OCI-LY7 (cell line): ENCODE measurements at regions not wholly inside any gene's neighbourhood (a gene's known extent, or its start where the extent isn't known, plus 50 kb on each side); places are given as distances from the start of the nearest gene placed in this dataset.

ENCODE experiments used
- BruUV-seq: library from RNA; stranded (reverse); fragments of 400-500 nt; replicated peaks from 2 replicates; lab custom pipeline; 2021; lab: Mats Ljungman, UMichigan
- CTCF ChIA-PET: fragments of 300-600 bp; sonication (Branson Sonifier 250); formaldehyde crosslinking; loops from one replicate; lab custom pipeline; 2022; ENCODE audit warnings: antibody characterized with exemption; ENCODE audit not compliant: unreplicated experiment; lab: Charles Lee
- POLR2A ChIA-PET: fragments of 300-600 bp; sonication (Branson Sonifier 250); formaldehyde crosslinking; loops from one replicate; lab custom pipeline; 2022; ENCODE audit warnings: antibody characterized with exemption; lab: Charles Lee
- DNase-seq: peaks from one replicate; pipeline ENCODE4 v3.0.0-alpha.2; 2015; ENCODE audit warnings: low spot score
- H2AFZ ChIP-seq: fragments of 200-600 bp; sonication (generic), shearing (Covaris generic); 2 replicates; pipeline ENCODE4 v1.6.1; 2014; ENCODE audit warnings: mild to moderate bottlenecking, antibody characterized with exemption, low read length, moderate library complexity
- H3K27ac ChIP-seq: fragments of 200-600 bp; sonication (generic); 2 replicates; pipeline ENCODE4 v1.5.1; 2014; ENCODE audit warnings: mixed run types, low read depth, mild to moderate bottlenecking, moderate library complexity, low read length, inconsistent platforms; ENCODE audit not compliant: poor library complexity, severe bottlenecking
- H3K36me3 ChIP-seq: fragments of 200-600 bp; sonication (generic); 2 replicates; pipeline ENCODE4 v1.6.1; 2014; ENCODE audit warnings: mild to moderate bottlenecking, antibody characterized with exemption, low read length, moderate library complexity, mixed read lengths; ENCODE audit not compliant: insufficient read depth
- H3K4me1 ChIP-seq: fragments of 200-600 bp; sonication (generic); 2 replicates; pipeline ENCODE4 v1.5.1; 2014; ENCODE audit warnings: mild to moderate bottlenecking, low read length; ENCODE audit not compliant: insufficient read depth, poor library complexity, severe bottlenecking
- H3K4me2 ChIP-seq: fragments of 200-600 bp; sonication (generic); 2 replicates; pipeline ENCODE4 v1.6.1; 2014; ENCODE audit warnings: mild to moderate bottlenecking, low read length
- H3K4me3 ChIP-seq: fragments of 200-600 bp; sonication (generic); 2 replicates; pipeline ENCODE4 v1.5.1; 2014; ENCODE audit warnings: mild to moderate bottlenecking, low read depth, low read length; ENCODE audit not compliant: poor library complexity, severe bottlenecking
- H3K79me2 ChIP-seq: fragments of 200-600 bp; sonication (generic); 2 replicates; pipeline ENCODE4 v1.6.1; 2016; ENCODE audit warnings: low read depth, mild to moderate bottlenecking, low read length, moderate library complexity, mixed read lengths; ENCODE audit not compliant: insufficient read depth
- H3K9me2 ChIP-seq: fragments of 200-600 bp; sonication (generic); 2 replicates; pipeline ENCODE4 v1.6.1; 2016; ENCODE audit warnings: mild to moderate bottlenecking, low read length, mixed read lengths; ENCODE audit not compliant: insufficient read depth
- H3K9me3 ChIP-seq: fragments of 200-600 bp; sonication (generic); 2 replicates; pipeline ENCODE4 v1.6.1; 2014; ENCODE audit warnings: mild to moderate bottlenecking, mixed run types, low read length, mixed read lengths
- H4K20me1 ChIP-seq: fragments of 200-600 bp; sonication (generic); 2 replicates; pipeline ENCODE4 v1.6.1; 2014; ENCODE audit warnings: mild to moderate bottlenecking, antibody characterized with exemption, low read length, moderate library complexity, mixed read lengths; ENCODE audit not compliant: insufficient read depth
- EZH2phosphoT487 ChIP-seq: fragments of 200-600 bp; sonication (generic); IDR thresholded peaks from 2 replicates; pipeline ENCODE4 v1.6.1; 2018; ENCODE audit warnings: low read depth, borderline replicate concordance, mild to moderate bottlenecking, mixed run types, antibody characterized with exemption, low read length, moderate library complexity, mixed read lengths
- intact Hi-C: fragments of 100-400 bp; cut with micrococcal nuclease; formaldehyde crosslinking; loops from one replicate; pipeline ENCODE4 v1.10.0; 2022; ENCODE audit not compliant: unreplicated experiment
- TF ChIP-seq, protein P1 (sequence below): fragments of 200-600 bp; sonication (generic); conservative IDR thresholded peaks from 2 replicates; pipeline ENCODE4 v1.5.1; 2014; ENCODE audit warnings: mild to moderate bottlenecking, antibody characterized with exemption, low read length, moderate library complexity, mixed read lengths

DNA sequence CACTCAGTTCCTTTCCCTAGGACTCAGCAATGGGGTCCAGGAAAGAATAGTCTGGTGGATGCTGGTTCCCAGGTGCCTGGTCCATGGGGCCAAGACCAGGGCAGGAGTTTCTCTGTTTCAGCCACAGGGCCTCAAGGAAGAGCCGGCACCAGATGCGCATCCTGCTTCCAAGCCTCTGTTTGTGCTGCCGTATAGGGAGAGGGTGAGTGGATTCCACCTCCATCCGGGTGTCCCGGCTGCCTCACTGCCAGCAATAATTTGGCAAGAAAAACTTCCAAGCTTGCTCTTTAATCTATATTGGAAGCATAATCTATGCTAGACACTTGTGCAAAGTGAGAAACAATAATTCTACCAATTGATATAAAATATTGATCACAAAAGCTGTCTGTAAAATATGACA lies 261.2 kb upstream of the HS6ST1 start:
- DNase-seq: no peak
- Histone ChIP-seq H3K27ac (no peak overlapping the region), H3K9me3 (no peaks in the 10 kb centered on the region), H3K79me2 (no peaks in the 10 kb centered on the region), H2AFZ (no peak overlapping the region), H3K9me2 (no peaks in the 10 kb centered on the region), H3K4me2 (no peak overlapping the region), H3K4me3 (no peak overlapping the region), H3K4me1 (no peaks in the 10 kb centered on the region), H4K20me1 (no peaks in the 10 kb centered on the region), H3K36me3 (no peaks in the 10 kb centered on the region)
- POLR2A ChIA-PET: no interaction called here
- CTCF ChIA-PET: no interaction called here
- TF ChIP-seq EZH2phosphoT487: no peak
- TF ChIP-seq, protein P1, sequence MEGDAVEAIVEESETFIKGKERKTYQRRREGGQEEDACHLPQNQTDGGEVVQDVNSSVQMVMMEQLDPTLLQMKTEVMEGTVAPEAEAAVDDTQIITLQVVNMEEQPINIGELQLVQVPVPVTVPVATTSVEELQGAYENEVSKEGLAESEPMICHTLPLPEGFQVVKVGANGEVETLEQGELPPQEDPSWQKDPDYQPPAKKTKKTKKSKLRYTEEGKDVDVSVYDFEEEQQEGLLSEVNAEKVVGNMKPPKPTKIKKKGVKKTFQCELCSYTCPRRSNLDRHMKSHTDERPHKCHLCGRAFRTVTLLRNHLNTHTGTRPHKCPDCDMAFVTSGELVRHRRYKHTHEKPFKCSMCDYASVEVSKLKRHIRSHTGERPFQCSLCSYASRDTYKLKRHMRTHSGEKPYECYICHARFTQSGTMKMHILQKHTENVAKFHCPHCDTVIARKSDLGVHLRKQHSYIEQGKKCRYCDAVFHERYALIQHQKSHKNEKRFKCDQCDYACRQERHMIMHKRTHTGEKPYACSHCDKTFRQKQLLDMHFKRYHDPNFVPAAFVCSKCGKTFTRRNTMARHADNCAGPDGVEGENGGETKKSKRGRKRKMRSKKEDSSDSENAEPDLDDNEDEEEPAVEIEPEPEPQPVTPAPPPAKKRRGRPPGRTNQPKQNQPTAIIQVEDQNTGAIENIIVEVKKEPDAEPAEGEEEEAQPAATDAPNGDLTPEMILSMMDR: no peak
- intact Hi-C loops: no loop called here
- BruUV-seq: no TSS peak

DNA sequence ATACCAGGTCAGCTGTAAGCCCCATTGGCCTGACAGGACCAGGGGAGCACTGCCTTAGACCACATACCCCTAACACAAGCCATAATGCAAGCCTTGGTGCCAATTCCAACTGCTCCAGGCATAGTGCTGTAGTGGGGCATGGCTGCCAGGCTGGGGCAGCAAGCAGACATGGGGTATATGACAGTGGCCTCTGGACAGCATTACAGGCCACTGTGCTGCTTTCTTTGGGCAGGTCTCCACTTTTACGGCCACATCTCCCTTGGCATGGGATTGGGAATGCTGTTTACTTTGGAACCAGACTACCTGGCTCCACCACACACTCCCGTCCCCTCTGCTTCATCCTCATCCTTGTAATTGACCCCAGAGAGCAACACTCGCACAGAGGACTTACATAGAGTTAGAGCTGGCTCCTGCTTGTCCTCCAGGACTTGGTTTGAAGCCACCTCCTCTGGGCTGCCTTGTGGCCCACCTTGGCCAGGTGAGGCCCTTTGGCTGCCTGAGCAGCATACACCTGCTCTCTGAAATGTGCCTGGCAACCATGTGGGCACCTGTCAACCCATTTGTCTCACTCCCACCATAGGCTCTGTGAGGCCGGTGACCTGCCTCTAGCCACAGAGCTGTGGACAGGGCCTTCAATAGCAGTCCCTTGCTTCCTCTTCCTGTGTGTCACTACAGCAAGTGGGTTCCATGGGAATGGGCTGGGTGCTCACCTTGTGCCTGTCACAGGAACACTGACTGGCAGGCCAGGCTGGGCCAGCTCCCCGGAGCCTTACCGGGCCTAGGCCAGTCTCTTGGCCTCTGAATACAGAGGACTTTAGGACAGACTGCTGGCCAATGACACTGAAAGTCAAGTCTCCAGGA lies 262.6 kb upstream of the HS6ST1 start:
- no peak overlapping the region for H2AFZ ChIP-seq
- H3K9me3 ChIP-seq: no peaks in the 10 kb centered on the region
- ChIA-PET POLR2A (no interaction called here), CTCF (no interaction called here)
- no peak overlapping the region for H3K4me3 ChIP-seq
- BruUV-seq: no TSS peak
- H3K9me2 ChIP-seq: no peaks in the 10 kb centered on the region
- TF ChIP-seq, protein P1: no peak
- TF ChIP-seq EZH2phosphoT487: no peak
- no peaks in the 10 kb centered on the region for H3K36me3 ChIP-seq
- no peak overlapping the region for H3K27ac ChIP-seq
- H3K4me2 ChIP-seq: no peak overlapping the region
- no peaks in the 10 kb centered on the region for H3K79me2 ChIP-seq
- H3K4me1 ChIP-seq: no peaks in the 10 kb centered on the region
- intact Hi-C loops: no loop called here
- no peaks in the 10 kb centered on the region for H4K20me1 ChIP-seq
- no peak for DNase-seq

DNA sequence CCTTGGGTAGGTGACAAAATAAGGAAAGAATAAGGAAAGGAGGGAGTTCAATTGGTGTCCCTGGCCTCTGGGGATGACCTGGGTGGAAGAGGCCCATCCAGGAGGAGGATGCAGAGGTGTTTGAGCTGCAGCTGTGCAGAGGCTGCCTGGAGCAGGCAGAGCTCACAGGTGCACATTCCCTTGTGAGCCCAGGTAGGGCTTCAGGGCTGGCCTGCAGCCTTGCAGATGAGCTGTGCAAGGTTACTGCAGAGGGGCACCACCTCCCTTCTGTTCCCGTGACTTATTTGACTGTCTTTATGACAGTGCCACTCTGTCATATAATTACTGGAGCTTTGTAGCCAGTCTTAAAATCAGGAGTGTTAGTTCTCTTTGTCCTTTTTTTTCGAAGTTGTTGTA lies 263.2 kb upstream of the HS6ST1 start:
- ChIA-PET POLR2A (no interaction called here), CTCF (no interaction called here)
- H2AFZ ChIP-seq: no peak overlapping the region
- H3K36me3 ChIP-seq: no peaks in the 10 kb centered on the region
- no peak for DNase-seq
- H3K4me2 ChIP-seq: no peak overlapping the region
- H3K27ac ChIP-seq: no peak overlapping the region
- H4K20me1 ChIP-seq: no peaks in the 10 kb centered on the region
- intact Hi-C loops: no loop called here
- no peaks in the 10 kb centered on the region for H3K4me1 ChIP-seq
- H3K79me2 ChIP-seq: no peaks in the 10 kb centered on the region
- TF ChIP-seq EZH2phosphoT487: no peak
- TF ChIP-seq, protein P1: no peak
- no TSS peak for BruUV-seq
- no peaks in the 10 kb centered on the region for H3K9me2 ChIP-seq
- H3K4me3 ChIP-seq: no peak overlapping the region
- H3K9me3 ChIP-seq: no peaks in the 10 kb centered on the region
